ENCODE measurements at regions not wholly inside any gene's neighbourhood (a gene's known extent, or its start where the extent isn't known, plus 50 kb on each side); places are given as distances from the start of the nearest gene placed in this dataset.

GRCh38 chr4:135515295-135515694, 1313.7 kb upstream of the PABPC4L start:
- no peaks in the 10 kb centered on the region for H4K20me1 ChIP-seq (ENCODE audit: insufficient read depth)
- TF ChIP-seq ELF1 (IDR thresholded peaks at IDR 0.05; ENCODE audit: borderline replicate concordance, low read depth): no peak
- no peak for TF ChIP-seq ZNF274 (IDR thresholded peaks at IDR 0.05; ENCODE audit: low read depth, low read length)
- TF ChIP-seq, protein P1, sequence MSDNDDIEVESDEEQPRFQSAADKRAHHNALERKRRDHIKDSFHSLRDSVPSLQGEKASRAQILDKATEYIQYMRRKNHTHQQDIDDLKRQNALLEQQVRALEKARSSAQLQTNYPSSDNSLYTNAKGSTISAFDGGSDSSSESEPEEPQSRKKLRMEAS (IDR thresholded peaks at IDR 0.05): no peak
- TF ChIP-seq EGR1 (IDR thresholded peaks at IDR 0.05; ENCODE audit: low read depth): no peak
- TF ChIP-seq, protein P2, sequence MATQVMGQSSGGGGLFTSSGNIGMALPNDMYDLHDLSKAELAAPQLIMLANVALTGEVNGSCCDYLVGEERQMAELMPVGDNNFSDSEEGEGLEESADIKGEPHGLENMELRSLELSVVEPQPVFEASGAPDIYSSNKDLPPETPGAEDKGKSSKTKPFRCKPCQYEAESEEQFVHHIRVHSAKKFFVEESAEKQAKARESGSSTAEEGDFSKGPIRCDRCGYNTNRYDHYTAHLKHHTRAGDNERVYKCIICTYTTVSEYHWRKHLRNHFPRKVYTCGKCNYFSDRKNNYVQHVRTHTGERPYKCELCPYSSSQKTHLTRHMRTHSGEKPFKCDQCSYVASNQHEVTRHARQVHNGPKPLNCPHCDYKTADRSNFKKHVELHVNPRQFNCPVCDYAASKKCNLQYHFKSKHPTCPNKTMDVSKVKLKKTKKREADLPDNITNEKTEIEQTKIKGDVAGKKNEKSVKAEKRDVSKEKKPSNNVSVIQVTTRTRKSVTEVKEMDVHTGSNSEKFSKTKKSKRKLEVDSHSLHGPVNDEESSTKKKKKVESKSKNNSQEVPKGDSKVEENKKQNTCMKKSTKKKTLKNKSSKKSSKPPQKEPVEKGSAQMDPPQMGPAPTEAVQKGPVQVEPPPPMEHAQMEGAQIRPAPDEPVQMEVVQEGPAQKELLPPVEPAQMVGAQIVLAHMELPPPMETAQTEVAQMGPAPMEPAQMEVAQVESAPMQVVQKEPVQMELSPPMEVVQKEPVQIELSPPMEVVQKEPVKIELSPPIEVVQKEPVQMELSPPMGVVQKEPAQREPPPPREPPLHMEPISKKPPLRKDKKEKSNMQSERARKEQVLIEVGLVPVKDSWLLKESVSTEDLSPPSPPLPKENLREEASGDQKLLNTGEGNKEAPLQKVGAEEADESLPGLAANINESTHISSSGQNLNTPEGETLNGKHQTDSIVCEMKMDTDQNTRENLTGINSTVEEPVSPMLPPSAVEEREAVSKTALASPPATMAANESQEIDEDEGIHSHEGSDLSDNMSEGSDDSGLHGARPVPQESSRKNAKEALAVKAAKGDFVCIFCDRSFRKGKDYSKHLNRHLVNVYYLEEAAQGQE (IDR thresholded peaks at IDR 0.05; ENCODE audit: low read depth): no peak
- TF ChIP-seq TCF7L2 (IDR thresholded peaks at IDR 0.05; ENCODE audit: borderline replicate concordance, extremely low read depth, insufficient read depth, insufficient read length): no peak
- H3K27me3 ChIP-seq (ENCODE audit: insufficient read depth, low read length): no peaks in the 10 kb centered on the region
- ChIA-PET CTCF (no interaction called here), POLR2A (no interaction called here), RAD21 (ENCODE audit: low non-redundant PET in 1 of 2, low total read pairs in 2 of 2, uncharacterized antibody in 2 of 2, unreplicated experiment in 2 of 2) (no interaction called here)
- H3K4me2 ChIP-seq (ENCODE audit: low read length): no peak overlapping the region
- ATAC-seq: no peak
- H3K36me3 ChIP-seq (ENCODE audit: control insufficient read depth in 1 of 2, insufficient read depth in 2 of 2, low read length in 2 of 2): no peaks in the 10 kb centered on the region
- no peak for DNase-seq (ENCODE audit: low read depth, low spot score)
- H3K9me3 ChIP-seq (ENCODE audit: control insufficient read depth in 1 of 2, insufficient read depth in 1 of 2, low read depth in 1 of 2, low read length in 2 of 2): no peaks in the 10 kb centered on the region
- BruUV-seq (replicated peaks): no TSS peak
- no peaks in the 10 kb centered on the region for H3K79me2 ChIP-seq (ENCODE audit: insufficient read depth, low read length)
- intact Hi-C loops (cut with micrococcal nuclease): no loop called here
- no peak overlapping the region for H3K4me3 ChIP-seq (replicated peaks in 1 of 2; ENCODE audit: low read depth in 1 of 2, low read length in 2 of 2)
- no peaks in the 10 kb centered on the region for H3K9me2 ChIP-seq (ENCODE audit: insufficient read depth)
- no peak overlapping the region for H3K9ac ChIP-seq (ENCODE audit: low read length)
- H3K4me1 ChIP-seq (ENCODE audit: control insufficient read depth in 1 of 2, insufficient read depth in 2 of 2, low read length in 2 of 2): no peaks in the 10 kb centered on the region
- H2AFZ ChIP-seq (ENCODE audit: low read depth, low read length, poor library complexity, severe bottlenecking): no peak overlapping the region
- H3K27ac ChIP-seq (ENCODE audit: low read depth, low read length): no peak overlapping the region

DNA sequence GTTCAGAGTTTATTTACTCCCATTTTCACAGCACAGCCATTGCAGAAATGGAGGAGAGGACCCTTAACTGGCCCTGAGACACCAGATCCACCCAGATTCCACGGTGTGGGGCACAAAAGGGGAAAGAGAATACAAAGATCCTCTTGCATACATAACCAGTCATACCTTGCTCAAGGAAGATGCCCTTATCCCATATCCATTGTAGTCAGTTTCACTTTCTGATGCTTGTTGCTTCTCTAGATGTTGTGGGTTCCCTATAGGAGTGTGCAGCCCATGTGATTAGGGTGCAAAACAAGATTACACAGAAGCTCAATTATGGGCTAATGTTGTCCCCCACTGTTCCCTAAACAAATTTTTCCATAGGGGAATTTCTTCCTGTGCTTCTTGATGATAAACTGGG, 1309.0 kb upstream of the PABPC4L start:
- TF ChIP-seq EZH2phosphoT487 (IDR thresholded peaks at IDR 0.05; ENCODE audit: borderline replicate concordance) (no peak), ZFX (IDR thresholded peaks at IDR 0.05) (no peak), EZH2 (IDR thresholded peaks at IDR 0.05) (no peak)
- BruUV-seq (replicated peaks): no TSS peak
- no peak overlapping the region for H3K4me3 ChIP-seq (replicated peaks in 1 of 2; ENCODE audit: low read depth in 1 of 2, low read length in 2 of 2)
- H3K4me2 ChIP-seq (ENCODE audit: low read length): no peak overlapping the region
- RAD21 ChIA-PET (ENCODE audit: low non-redundant PET in 1 of 2, low total read pairs in 2 of 2, uncharacterized antibody in 2 of 2, unreplicated experiment in 2 of 2): no interaction called here
- POLR2A ChIA-PET: no interaction called here
- no peaks in the 10 kb centered on the region for H3K9me3 ChIP-seq (ENCODE audit: control insufficient read depth in 1 of 2, insufficient read depth in 1 of 2, low read depth in 1 of 2, low read length in 2 of 2)
- H3K79me2 ChIP-seq (ENCODE audit: insufficient read depth, low read length): no peaks in the 10 kb centered on the region
- ATAC-seq (no peak), DNase-seq (ENCODE audit: low read depth, low spot score) (no peak)
- H3K9me2 ChIP-seq (ENCODE audit: insufficient read depth): no peaks in the 10 kb centered on the region
- intact Hi-C loops (cut with micrococcal nuclease): no loop called here
- no peaks in the 10 kb centered on the region for H3K27me3 ChIP-seq (ENCODE audit: insufficient read depth, low read length)
- no peak overlapping the region for H2AFZ ChIP-seq (ENCODE audit: low read depth, low read length, poor library complexity, severe bottlenecking)
- H3K4me1 ChIP-seq (ENCODE audit: control insufficient read depth in 1 of 2, insufficient read depth in 2 of 2, low read length in 2 of 2): peaks cover 0 to 17% of the 10 kb centered on the region in 2 experiments; a peak in 2 of 4 replicates
- H3K27ac ChIP-seq (ENCODE audit: low read depth, low read length): no peak overlapping the region
- H4K20me1 ChIP-seq (ENCODE audit: insufficient read depth): no peaks in the 10 kb centered on the region
- H3K9ac ChIP-seq (ENCODE audit: low read length): no peak overlapping the region
- H3K36me3 ChIP-seq (ENCODE audit: control insufficient read depth in 1 of 2, insufficient read depth in 2 of 2, low read length in 2 of 2): no peaks in the 10 kb centered on the region
- CTCF ChIA-PET: no interaction called here

Measured in HCT116 (cell line).